ENCODE measurements at regions not wholly inside any gene's neighbourhood (a gene's known extent, or its start where the extent isn't known, plus 50 kb on each side); places are given as distances from the start of the nearest gene placed in this dataset.

GRCh38 chr21:31426235-31426797 is 82.3 kb upstream of the TIAM1 start:
- no peak for TF ChIP-seq BACH2 (CRISPR knock-in tag; IDR thresholded peaks at IDR 0.05; ENCODE audit: borderline replicate concordance)
- no peak for TF ChIP-seq ZNF565 (CRISPR knock-in tag; conservative IDR thresholded peaks at IDR 0.05; ENCODE audit: low read depth)

Measured in SK-N-SH treated with all-trans-retinoic acid at 6 μM for 48 hours (cell line).